ENCODE measurements at regions not wholly inside any gene's neighbourhood (a gene's known extent, or its start where the extent isn't known, plus 50 kb on each side); places are given as distances from the start of the nearest gene placed in this dataset.

DNA sequence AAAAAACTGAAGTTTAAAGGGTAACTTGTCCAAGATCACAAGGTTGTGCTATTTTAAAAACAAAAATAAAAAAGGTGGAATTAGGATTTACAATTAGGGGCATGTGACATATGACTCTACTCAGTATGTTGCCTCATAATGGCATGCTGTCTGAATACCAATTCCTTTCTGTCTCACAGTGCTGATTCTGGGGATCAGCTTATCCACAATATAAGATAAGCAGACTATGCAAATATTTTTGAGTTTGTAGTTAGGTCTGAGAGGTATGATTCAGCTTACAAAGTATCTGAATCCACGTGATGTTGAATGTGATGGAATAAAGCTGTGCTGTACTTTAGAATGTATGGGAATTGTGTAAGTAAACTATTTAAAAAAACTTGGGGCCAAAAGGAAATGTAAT, 216.6 kb downstream of the HHIPL2 start:
- no peak for DNase-seq
- intact Hi-C loops (cut with DNase I): no loop called here
- Histone ChIP-seq H3K4me3 (ENCODE audit: low read length in 2 of 2) (no peak overlapping the region), H3K36me3 (ENCODE audit: control insufficient read depth in 1 of 2, insufficient read depth in 2 of 2, low read length in 1 of 2) (no peaks in the 10 kb centered on the region), H3K27ac (ENCODE audit: low read depth in 1 of 2, low read length in 2 of 2) (no peak overlapping the region), H3K9me3 (ENCODE audit: control insufficient read depth, low read length) (no peaks in the 10 kb centered on the region), H3K4me1 (ENCODE audit: control insufficient read depth in 1 of 2, insufficient read depth in 2 of 2, low read length in 2 of 2) (no peaks in the 10 kb centered on the region), H3K27me3 (ENCODE audit: control insufficient read depth in 1 of 2, insufficient read depth in 2 of 2, low read length in 1 of 2) (no peaks in the 10 kb centered on the region)
- no peak for ATAC-seq (ENCODE audit: low FRiP score)
- WGBS, 2 donors: 9% methylated on average over 1 of the region's 1 CpG

DNA sequence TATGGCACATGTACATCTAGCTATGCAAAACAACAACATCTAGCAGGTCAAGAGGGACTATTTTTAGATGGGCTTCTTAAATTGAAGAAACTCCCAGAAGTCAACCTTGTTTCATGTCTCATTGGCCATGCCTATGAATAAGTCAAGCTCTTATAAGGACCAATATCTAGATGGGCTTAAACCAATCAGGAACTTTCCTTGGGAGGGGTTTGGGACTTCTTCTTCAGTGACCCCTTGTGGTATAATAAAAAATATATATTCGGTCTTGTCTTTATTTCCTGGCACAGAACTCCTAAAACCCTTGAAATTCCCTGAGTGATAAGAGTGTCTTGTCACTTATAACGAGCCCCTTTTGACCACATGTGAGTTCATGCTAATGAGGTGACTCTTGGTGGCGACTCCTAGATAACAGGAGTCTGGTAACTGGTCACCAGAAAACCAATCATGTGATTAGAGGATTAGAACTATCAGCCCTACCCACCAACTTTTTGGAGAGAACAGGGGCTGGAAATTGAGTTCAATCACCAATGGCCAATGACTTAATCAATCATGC, 218.3 kb downstream of the HHIPL2 start:
- Histone ChIP-seq H3K9me3 (ENCODE audit: control insufficient read depth, low read length) (no peaks in the 10 kb centered on the region), H3K4me3 (ENCODE audit: low read length in 2 of 2) (no peak overlapping the region), H3K27ac (ENCODE audit: low read depth in 1 of 2, low read length in 2 of 2) (no peak overlapping the region), H3K36me3 (ENCODE audit: control insufficient read depth in 1 of 2, insufficient read depth in 2 of 2, low read length in 1 of 2) (no peaks in the 10 kb centered on the region), H3K4me1 (ENCODE audit: control insufficient read depth in 1 of 2, insufficient read depth in 2 of 2, low read length in 2 of 2) (no peaks in the 10 kb centered on the region), H3K27me3 (ENCODE audit: control insufficient read depth in 1 of 2, insufficient read depth in 2 of 2, low read length in 1 of 2) (no peaks in the 10 kb centered on the region)
- intact Hi-C loops (cut with DNase I): no loop called here
- 83 to 86% methylated on average over 3 of the region's 3 CpGs for WGBS, 2 donors
- DNase-seq (no peak), ATAC-seq (ENCODE audit: low FRiP score) (no peak)

- no peaks in the 10 kb centered on the region for H3K36me3 ChIP-seq (ENCODE audit: control insufficient read depth in 1 of 2, insufficient read depth in 2 of 2, low read length in 1 of 2)
- no peak overlapping the region for H3K27ac ChIP-seq (ENCODE audit: low read depth in 1 of 2, low read length in 2 of 2)
- ATAC-seq (ENCODE audit: low FRiP score) (no peak), DNase-seq (no peak)
- H3K4me1 ChIP-seq (ENCODE audit: control insufficient read depth in 1 of 2, insufficient read depth in 2 of 2, low read length in 2 of 2): no peaks in the 10 kb centered on the region
- intact Hi-C loops (cut with DNase I): no loop called here
- no peaks in the 10 kb centered on the region for H3K9me3 ChIP-seq (ENCODE audit: control insufficient read depth, low read length)
- H3K27me3 ChIP-seq (ENCODE audit: control insufficient read depth in 1 of 2, insufficient read depth in 2 of 2, low read length in 1 of 2): no peaks in the 10 kb centered on the region
- no peak overlapping the region for H3K4me3 ChIP-seq (ENCODE audit: low read length in 2 of 2)
Measured at GRCh38 chr1:222326710-222327036, 221.2 kb downstream of the HHIPL2 start.

DNA sequence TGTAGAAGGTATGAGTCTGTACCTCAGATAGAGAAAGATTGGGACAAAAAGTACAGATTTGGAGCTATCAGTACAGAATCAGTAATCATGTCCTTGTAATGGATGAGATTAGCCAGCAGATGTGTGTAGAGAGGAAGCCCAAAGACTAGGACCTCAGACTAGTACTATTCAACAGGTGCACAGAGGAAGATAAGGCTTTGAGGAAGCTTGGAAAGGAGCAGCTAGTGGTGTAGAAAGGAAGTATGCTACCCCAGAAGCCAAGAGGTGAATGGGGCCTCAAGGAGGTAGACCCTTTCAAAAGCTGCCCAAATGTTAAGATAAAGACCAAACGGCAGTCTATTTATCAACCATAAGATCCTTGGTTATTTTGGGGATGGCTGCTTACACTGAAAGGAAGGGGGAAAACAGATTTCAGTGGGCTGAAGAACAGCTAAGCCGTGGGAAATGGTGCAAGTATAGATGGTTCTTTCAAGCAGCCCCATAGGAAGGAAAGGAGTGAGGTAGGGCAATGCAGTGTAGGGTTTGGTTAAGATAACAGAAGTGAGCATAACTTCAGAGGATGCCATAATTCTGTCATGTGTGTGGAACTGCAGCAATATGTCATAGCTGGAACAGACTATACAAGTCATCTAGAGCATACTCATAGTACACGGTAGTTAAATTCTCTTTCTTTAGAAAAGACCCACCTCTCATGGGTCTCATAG, 221.7 kb downstream of the HHIPL2 start:
- Histone ChIP-seq H3K36me3 (ENCODE audit: control insufficient read depth in 1 of 2, insufficient read depth in 2 of 2, low read length in 1 of 2) (no peaks in the 10 kb centered on the region), H3K27me3 (ENCODE audit: control insufficient read depth in 1 of 2, insufficient read depth in 2 of 2, low read length in 1 of 2) (no peaks in the 10 kb centered on the region), H3K4me1 (ENCODE audit: control insufficient read depth in 1 of 2, insufficient read depth in 2 of 2, low read length in 2 of 2) (no peaks in the 10 kb centered on the region), H3K4me3 (ENCODE audit: low read length in 2 of 2) (no peak overlapping the region), H3K27ac (ENCODE audit: low read depth in 1 of 2, low read length in 2 of 2) (no peak overlapping the region), H3K9me3 (ENCODE audit: control insufficient read depth, low read length) (no peaks in the 10 kb centered on the region)
- WGBS, 2 donors: 34 to 51% methylated on average over 3 of the region's 3 CpGs
- ATAC-seq (ENCODE audit: low FRiP score) (no peak), DNase-seq (no peak)
- intact Hi-C loops (cut with DNase I): no loop called here

- Histone ChIP-seq H3K9me3 (ENCODE audit: control insufficient read depth, low read length) (no peaks in the 10 kb centered on the region), H3K27me3 (ENCODE audit: control insufficient read depth in 1 of 2, insufficient read depth in 2 of 2, low read length in 1 of 2) (no peaks in the 10 kb centered on the region), H3K36me3 (ENCODE audit: control insufficient read depth in 1 of 2, insufficient read depth in 2 of 2, low read length in 1 of 2) (no peaks in the 10 kb centered on the region), H3K4me3 (ENCODE audit: low read length in 2 of 2) (no peak overlapping the region), H3K4me1 (ENCODE audit: control insufficient read depth in 1 of 2, insufficient read depth in 2 of 2, low read length in 2 of 2) (no peaks in the 10 kb centered on the region), H3K27ac (ENCODE audit: low read depth in 1 of 2, low read length in 2 of 2) (no peak overlapping the region)
- DNase-seq (no peak), ATAC-seq (ENCODE audit: low FRiP score) (no peak)
- intact Hi-C loops (cut with DNase I): no loop called here
- WGBS, 2 donors: 69 to 73% methylated on average over 2 of the region's 2 CpGs
Measured at GRCh38 chr1:222325506-222325905, 222.4 kb downstream of the HHIPL2 start.

GRCh38 chr1:222314839-222315238, 233.1 kb downstream of the HHIPL2 start:
- 84 to 91% methylated on average over 2 of the region's 2 CpGs for WGBS, 2 donors
- Histone ChIP-seq H3K4me3 (ENCODE audit: low read length in 2 of 2) (no peak overlapping the region), H3K27me3 (ENCODE audit: control insufficient read depth in 1 of 2, insufficient read depth in 2 of 2, low read length in 1 of 2) (no peaks in the 10 kb centered on the region), H3K4me1 (ENCODE audit: control insufficient read depth in 1 of 2, insufficient read depth in 2 of 2, low read length in 2 of 2) (no peaks in the 10 kb centered on the region), H3K27ac (ENCODE audit: low read depth in 1 of 2, low read length in 2 of 2) (no peak overlapping the region), H3K9me3 (ENCODE audit: control insufficient read depth, low read length) (no peaks in the 10 kb centered on the region), H3K36me3 (ENCODE audit: control insufficient read depth in 1 of 2, insufficient read depth in 2 of 2, low read length in 1 of 2) (no peaks in the 10 kb centered on the region)
- no peak for ATAC-seq (ENCODE audit: low FRiP score)
- no peak for DNase-seq
- intact Hi-C loops (cut with DNase I): no loop called here

GRCh38 chr1:222310836-222311235, 237.1 kb downstream of the HHIPL2 start:
- 61 to 64% methylated on average over 5 of the region's 5 CpGs for WGBS, 2 donors
- Histone ChIP-seq H3K27ac (ENCODE audit: low read depth in 1 of 2, low read length in 2 of 2) (no peak overlapping the region), H3K36me3 (ENCODE audit: control insufficient read depth in 1 of 2, insufficient read depth in 2 of 2, low read length in 1 of 2) (no peaks in the 10 kb centered on the region), H3K27me3 (ENCODE audit: control insufficient read depth in 1 of 2, insufficient read depth in 2 of 2, low read length in 1 of 2) (no peaks in the 10 kb centered on the region), H3K4me3 (ENCODE audit: low read length in 2 of 2) (no peak overlapping the region), H3K4me1 (ENCODE audit: control insufficient read depth in 1 of 2, insufficient read depth in 2 of 2, low read length in 2 of 2) (no peaks in the 10 kb centered on the region), H3K9me3 (ENCODE audit: control insufficient read depth, low read length) (no peaks in the 10 kb centered on the region)
- no peak for ATAC-seq (ENCODE audit: low FRiP score)
- intact Hi-C loops (cut with DNase I): no loop called here
- no peak for DNase-seq

DNA sequence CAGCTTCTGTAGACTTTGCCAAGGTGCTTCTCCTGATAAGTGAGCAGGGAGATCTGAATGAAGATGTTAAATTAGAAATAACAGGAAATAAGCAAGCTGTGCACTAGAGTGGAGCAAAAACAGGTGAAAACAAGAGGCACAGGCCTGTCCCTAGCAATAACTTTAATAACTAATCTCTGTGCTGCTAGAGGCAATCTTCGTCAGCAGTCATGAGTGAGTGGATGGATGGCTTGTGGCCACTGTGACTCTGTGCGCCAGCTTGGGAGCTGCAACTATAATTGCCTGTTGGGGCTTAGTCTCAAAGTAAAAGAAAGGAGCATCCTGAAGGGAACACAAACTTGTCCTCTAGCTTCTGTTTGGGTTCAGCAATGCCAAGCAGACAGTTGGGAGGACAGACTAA, 240.3 kb downstream of the HHIPL2 start:
- no peak for DNase-seq
- Histone ChIP-seq H3K4me1 (ENCODE audit: control insufficient read depth in 1 of 2, insufficient read depth in 2 of 2, low read length in 2 of 2) (no peaks in the 10 kb centered on the region), H3K36me3 (ENCODE audit: control insufficient read depth in 1 of 2, insufficient read depth in 2 of 2, low read length in 1 of 2) (no peaks in the 10 kb centered on the region), H3K9me3 (ENCODE audit: control insufficient read depth, low read length) (no peaks in the 10 kb centered on the region), H3K27ac (ENCODE audit: low read depth in 1 of 2, low read length in 2 of 2) (no peak overlapping the region), H3K4me3 (ENCODE audit: low read length in 2 of 2) (no peak overlapping the region), H3K27me3 (ENCODE audit: control insufficient read depth in 1 of 2, insufficient read depth in 2 of 2, low read length in 1 of 2) (no peaks in the 10 kb centered on the region)
- ATAC-seq (ENCODE audit: low FRiP score): no peak
- intact Hi-C loops (cut with DNase I): no loop called here
- WGBS, 2 donors: 42 to 58% methylated on average over 2 of the region's 2 CpGs

DNA sequence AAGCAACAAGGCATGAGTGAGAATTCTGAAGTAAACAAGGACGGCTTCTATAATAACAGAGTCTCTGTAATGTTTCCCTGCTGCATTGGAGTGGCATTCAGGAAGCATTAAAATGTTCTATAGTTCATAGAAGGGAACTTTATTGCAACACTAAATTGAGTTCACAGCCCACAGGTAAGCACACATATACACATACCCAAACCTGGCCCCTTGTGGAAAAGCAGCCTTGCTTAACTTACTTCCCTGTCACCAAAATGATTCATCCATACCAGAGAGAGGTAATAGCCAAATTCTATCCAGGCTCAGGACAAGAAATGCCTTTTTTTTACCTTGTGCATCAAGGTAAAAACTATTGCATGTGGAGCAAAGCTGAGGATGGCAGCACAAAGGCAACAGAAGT, 241.4 kb downstream of the HHIPL2 start:
- H3K4me3 ChIP-seq (ENCODE audit: low read length in 2 of 2): no peak overlapping the region
- no peak for DNase-seq
- H3K27ac ChIP-seq (ENCODE audit: low read depth in 1 of 2, low read length in 2 of 2): no peak overlapping the region
- no peaks in the 10 kb centered on the region for H3K4me1 ChIP-seq (ENCODE audit: control insufficient read depth in 1 of 2, insufficient read depth in 2 of 2, low read length in 2 of 2)
- intact Hi-C loops (cut with DNase I): no loop called here
- WGBS, 2 donors: 61 to 85% methylated on average over 1 of the region's 1 CpG
- ATAC-seq (ENCODE audit: low FRiP score): no peak
- no peaks in the 10 kb centered on the region for H3K27me3 ChIP-seq (ENCODE audit: control insufficient read depth in 1 of 2, insufficient read depth in 2 of 2, low read length in 1 of 2)
- no peaks in the 10 kb centered on the region for H3K9me3 ChIP-seq (ENCODE audit: control insufficient read depth, low read length)
- H3K36me3 ChIP-seq (ENCODE audit: control insufficient read depth in 1 of 2, insufficient read depth in 2 of 2, low read length in 1 of 2): no peaks in the 10 kb centered on the region
